ENCODE measurements at regions not wholly inside any gene's neighbourhood (a gene's known extent, or its start where the extent isn't known, plus 50 kb on each side); places are given as distances from the start of the nearest gene placed in this dataset.

- no peak for DNase-seq (ENCODE audit: low spot score)
Observed at GRCh38 chr22:44402196-44403111, 89.7 kb upstream of the SHISAL1 start.

- DNase-seq (ENCODE audit: low spot score) = no peak
Observed at GRCh38 chr22:44401783-44402110, 89.0 kb upstream of the SHISAL1 start.

DNA sequence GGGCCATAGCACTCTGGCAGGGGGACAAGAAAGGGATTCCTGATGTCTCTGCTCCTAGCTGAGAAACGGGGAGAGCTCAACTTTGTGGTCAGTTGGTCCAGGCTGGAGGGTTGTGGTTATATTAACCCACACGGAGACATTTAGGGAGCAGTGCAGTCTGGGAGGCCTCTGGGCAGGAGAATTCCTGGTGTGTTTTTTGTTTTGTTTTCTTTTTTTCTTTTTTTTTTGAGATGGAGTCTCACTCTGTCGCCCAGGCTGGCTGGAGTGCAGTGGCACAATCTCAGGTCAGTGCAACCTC, 88.0 kb upstream of the SHISAL1 start:
- DNase-seq (ENCODE audit: low spot score) = no peak

DNA sequence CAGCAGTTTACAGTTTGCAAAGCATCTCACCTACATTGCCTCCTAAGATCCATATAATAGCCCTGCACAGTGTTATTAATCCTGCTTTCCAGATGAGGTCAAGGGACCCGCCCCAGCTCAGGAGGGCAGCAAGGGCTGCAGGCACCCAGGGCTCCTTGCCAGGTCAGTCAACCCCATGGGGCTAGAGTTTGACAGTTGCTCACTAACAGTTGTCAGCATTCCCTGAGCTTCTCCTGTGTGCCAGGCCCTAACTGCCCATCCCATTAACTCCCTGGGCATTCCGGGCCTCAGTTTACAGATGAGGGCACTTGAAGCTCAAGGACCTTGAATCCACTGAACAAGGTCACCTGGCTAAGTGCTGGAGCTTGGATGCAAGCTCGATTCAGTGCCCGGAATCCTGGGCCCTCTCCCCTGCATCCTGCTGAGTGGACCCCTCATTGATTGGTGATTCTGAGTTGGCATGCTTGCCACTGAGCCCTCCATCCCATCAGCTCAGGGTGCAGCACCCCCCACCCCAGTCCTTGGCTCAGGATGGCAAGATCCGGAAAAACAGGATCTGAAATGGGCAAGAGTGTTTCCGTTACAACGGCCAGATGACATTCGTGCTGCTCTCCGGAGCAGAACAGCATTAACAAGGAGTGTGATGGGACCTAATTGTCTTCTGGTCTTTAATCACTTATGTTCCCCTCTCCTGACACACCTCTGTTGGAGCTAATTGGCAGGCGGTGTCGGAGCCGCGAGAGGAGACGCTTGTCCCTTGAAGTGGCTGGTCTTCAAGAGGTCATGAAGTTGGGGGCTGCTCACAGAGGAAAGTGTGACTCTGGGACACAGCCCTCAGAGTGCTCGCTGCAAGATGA, 87.4 kb upstream of the SHISAL1 start:
- no peak for DNase-seq (ENCODE audit: low spot score)

DNA sequence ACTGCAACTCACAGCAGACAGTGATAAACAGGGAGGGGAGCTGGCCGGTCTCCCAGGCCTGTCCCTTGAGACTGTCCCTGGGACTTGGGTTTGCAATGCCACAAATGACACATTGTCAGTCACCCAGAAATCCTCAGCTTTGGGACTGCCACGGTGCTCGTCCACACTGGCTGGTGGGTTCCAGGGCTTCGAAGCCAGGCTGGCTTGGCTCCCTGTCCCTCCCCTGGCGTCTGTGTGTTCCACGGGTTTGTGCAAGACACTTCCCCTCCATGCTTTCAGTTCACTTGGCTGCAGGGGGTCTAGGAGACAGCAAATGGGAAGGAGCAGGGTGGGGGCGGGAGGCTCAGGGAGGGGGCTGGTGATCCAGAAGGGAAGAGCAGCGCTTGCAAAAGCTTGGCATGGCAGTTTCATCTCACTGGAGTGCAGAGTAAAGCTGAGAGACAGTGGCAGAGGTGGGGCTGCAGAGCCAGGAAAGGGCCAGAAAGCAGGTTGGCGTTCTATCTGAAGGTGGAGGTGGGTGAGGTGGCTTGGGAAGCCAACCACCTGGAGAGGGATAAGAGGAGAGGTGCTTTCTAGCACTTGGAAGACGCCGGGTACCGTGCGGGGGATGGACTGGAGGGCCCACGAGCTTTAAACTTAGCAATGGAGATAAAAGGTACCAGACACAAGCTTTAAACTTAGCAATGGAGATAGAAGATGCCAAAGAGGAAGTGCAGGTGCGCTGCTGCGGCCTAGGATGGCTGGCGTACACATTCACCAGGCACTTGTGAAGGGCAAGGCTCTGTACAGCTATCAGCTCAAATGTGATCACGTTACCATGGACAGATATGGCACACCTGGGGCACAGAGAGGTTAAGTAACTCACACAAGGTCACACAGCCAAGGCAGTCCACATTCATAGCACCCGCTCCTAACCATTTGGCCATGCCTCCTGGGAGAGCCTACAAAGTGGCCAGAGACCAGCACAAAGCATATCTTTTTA, 86.4 kb upstream of the SHISAL1 start:
- no peak for DNase-seq (ENCODE audit: low spot score)

GRCh38 chr22:44396727-44397722, 84.3 kb upstream of the SHISAL1 start:
- DNase-seq (ENCODE audit: low spot score) = no peak

GRCh38 chr22:44396021-44396726, 83.4 kb upstream of the SHISAL1 start:
- DNase-seq (ENCODE audit: low spot score) = no peak

GRCh38 chr22:44395118-44396005, 82.6 kb upstream of the SHISAL1 start:
- DNase-seq (ENCODE audit: low spot score) = no peak

- DNase-seq (ENCODE audit: low spot score) = no peak
Observed at GRCh38 chr22:44394246-44395117, 81.7 kb upstream of the SHISAL1 start.

GRCh38 chr22:44393066-44393465, 80.3 kb upstream of the SHISAL1 start:
- DNase-seq (ENCODE audit: low spot score) = no peak

GRCh38 chr22:44392446-44392921, 79.7 kb upstream of the SHISAL1 start:
- DNase-seq (ENCODE audit: low spot score) = no peak

GRCh38 chr22:44391481-44392445, 79.0 kb upstream of the SHISAL1 start:
- DNase-seq (ENCODE audit: low spot score) = no peak

DNA sequence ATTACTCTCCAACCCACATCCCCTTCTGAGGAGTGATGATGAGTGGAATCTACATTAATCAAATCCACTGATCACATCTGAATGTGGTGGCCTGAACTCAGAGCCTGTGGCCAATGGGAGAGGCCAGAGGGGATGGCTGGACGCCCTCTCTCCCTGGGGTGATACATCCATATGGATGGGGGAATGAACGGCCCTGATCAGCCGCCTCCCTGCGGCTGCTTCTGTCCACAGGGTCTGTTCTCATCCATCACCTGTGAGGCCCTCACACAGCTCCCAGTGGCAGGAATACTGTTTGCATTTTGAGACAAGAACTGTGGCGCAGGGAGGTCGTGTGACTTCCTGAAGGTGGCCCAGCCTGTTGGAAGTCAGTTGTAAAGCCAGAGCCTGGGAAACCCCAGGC, 78.3 kb upstream of the SHISAL1 start:
- DNase-seq (ENCODE audit: low spot score) = no peak

GRCh38 chr22:44390613-44390970, 77.8 kb upstream of the SHISAL1 start:
- DNase-seq (ENCODE audit: low spot score) = no peak

GRCh38 chr22:44389926-44390612, 77.3 kb upstream of the SHISAL1 start:
- DNase-seq (ENCODE audit: low spot score) = no peak

DNA sequence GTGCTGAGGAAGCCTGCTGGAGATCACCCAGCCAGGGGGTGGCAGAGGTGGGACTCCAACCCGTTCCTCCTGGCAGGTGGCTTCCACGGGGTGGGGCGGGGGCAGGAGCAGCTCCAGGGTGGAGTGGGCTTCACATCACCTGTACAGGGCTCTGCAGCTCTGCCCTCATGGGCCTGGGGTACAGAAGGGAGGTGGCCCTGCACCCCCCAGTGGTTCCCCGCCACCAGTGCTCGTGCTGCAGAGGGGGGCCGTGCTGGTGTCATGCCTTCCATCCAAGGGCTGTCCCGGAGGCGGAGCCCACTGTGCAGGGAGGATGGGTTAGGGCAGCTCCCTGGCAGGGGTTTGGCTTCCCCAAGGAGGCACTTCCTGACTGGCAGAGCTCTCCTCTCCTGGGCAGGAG, 76.4 kb upstream of the SHISAL1 start:
- DNase-seq (ENCODE audit: low spot score) = no peak

Data from kidney capillary endothelial cell (primary cell).